ENCODE measurements at regions not wholly inside any gene's neighbourhood (a gene's known extent, or its start where the extent isn't known, plus 50 kb on each side); places are given as distances from the start of the nearest gene placed in this dataset.

DNA sequence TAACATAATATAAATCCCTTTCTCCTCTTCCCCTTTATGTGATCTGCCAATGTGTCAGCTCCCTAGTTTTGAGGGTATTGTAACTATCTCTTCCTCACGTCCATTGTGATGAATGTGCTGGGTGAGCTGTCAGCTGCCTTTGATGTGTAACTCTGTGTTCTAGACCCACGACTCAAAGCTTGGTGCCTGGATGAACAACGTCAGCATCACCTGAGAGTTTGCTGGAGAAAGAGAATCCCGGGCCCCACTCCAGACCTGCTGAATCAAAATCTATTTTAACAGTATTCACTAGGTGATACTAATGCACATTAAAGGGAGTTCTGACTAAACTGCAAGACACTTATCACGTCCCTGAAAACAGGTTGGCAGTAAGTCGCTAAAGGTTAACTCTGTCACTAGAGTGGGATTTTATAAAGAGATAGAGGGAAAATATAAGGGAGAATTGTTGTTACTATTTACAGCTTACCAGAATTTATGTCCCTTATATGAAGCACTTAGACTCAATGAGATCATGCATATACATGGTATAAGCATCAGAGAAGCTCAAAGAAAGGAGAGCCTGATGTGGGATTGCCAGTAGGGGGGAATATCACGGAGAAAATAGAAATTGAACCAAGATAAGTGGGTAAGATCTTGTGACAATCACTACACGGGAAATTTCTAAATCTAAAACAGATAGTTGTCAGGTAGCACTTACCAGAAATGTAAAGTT is 423.8 kb upstream of the SLC30A5 start:
- no peak for TF ChIP-seq POLR2AphosphoS5 (IDR thresholded peaks at IDR 0.05; ENCODE audit: borderline replicate concordance, low read depth, low read length)
- no peak for TF ChIP-seq EZH2 (IDR thresholded peaks at IDR 0.05)
